H1 (cell line): ENCODE measurements at regions not wholly inside any gene's neighbourhood (a gene's known extent, or its start where the extent isn't known, plus 50 kb on each side); places are given as distances from the start of the nearest gene placed in this dataset.

ENCODE experiments used
- CREB1 ChIP-seq: IDR thresholded peaks from 2 replicates; pipeline ENCODE4 v1.6.1; 2012; ENCODE audit warnings: inconsistent platforms
- HDAC2 ChIP-seq, 2 experiments: fragments of 300-600 bp in 1 of 2; sonication (generic) in 1 of 2; IDR thresholded peaks; 2 replicates each; pipeline ENCODE4 v1.6.1; 2011 to 2012; ENCODE audit warnings: low read depth in 2 of 2, low read length in 2 of 2, mild to moderate bottlenecking in 2 of 2, moderate library complexity in 2 of 2, borderline replicate concordance in 1 of 2, inconsistent platforms in 1 of 2
- KDM1A ChIP-seq: fragments of 200-600, 300-600 bp; sonication (generic); IDR thresholded peaks from 2 replicates; pipeline ENCODE4 v1.7.1; 2016; ENCODE audit warnings: mild to moderate bottlenecking, low read length, borderline replicate concordance
- MAFK ChIP-seq: IDR thresholded peaks from 2 replicates; pipeline ENCODE4 v1.6.1; 2012; ENCODE audit warnings: low read depth, mild to moderate bottlenecking, improper control_type of control experiment, low read length
- PHF8 ChIP-seq: fragments of 200-600 bp; sonication (generic); conservative IDR thresholded peaks from 2 replicates; pipeline ENCODE4 v1.7.1; 2012; ENCODE audit warnings: low read depth, mild to moderate bottlenecking, inconsistent platforms, low read length, moderate library complexity
- RNF2 ChIP-seq: fragments of 200-900, 300-1000 bp; sonication (generic); IDR thresholded peaks from 2 replicates; pipeline ENCODE4 v1.7.1; 2016; ENCODE audit warnings: borderline replicate concordance, low read depth, mild to moderate bottlenecking, antibody characterized with exemption, low read length; ENCODE audit not compliant: poor library complexity, severe bottlenecking; ENCODE audit errors: missing control alignments
- RXRA ChIP-seq: IDR thresholded peaks from 2 replicates; pipeline ENCODE4 v1.6.1; 2011; ENCODE audit warnings: low read depth, mild to moderate bottlenecking, low read length, moderate library complexity; ENCODE audit not compliant: insufficient read depth
- TAF1 ChIP-seq: IDR thresholded peaks from 2 replicates; pipeline ENCODE4 v1.6.1; 2011; ENCODE audit warnings: mild to moderate bottlenecking, low read depth, low read length
- TEAD4 ChIP-seq: IDR thresholded peaks from 2 replicates; pipeline ENCODE4 v1.6.1; 2012; ENCODE audit warnings: low read depth, low read length, inconsistent platforms, mixed read lengths
- TF ChIP-seq, protein P1 (sequence below): fragments of 300-600 bp; sonication (generic); IDR thresholded peaks from 2 replicates; pipeline ENCODE4 v1.7.1; 2012; ENCODE audit warnings: low read length, moderate library complexity, mild to moderate bottlenecking, inconsistent platforms; ENCODE audit not compliant: insufficient replicate concordance
- TF ChIP-seq, protein P2 (sequence below): IDR thresholded peaks from 2 replicates; pipeline ENCODE4 v1.6.1; 2012; ENCODE audit warnings: inconsistent platforms

DNA sequence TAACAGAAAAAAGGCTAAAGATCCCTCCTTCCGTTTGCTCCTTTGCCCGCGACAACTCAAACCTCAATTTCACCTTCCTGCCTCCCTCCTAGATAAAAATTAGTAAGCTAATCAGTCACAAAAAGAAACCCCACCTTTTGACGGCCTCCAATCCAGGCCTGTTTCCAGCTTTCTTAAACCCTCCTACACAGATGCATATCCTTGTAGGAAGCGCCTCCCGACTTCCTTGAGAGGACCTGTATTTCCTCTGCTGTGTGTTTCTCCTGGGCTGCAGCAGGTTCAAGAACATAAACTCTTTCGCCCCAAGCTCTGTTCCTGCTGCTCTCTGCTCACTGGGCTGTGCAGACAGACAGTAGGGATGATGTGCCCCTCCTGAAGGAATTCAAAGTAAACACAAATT, 168.8 kb downstream of the CYYR1 start (continued):
- TF ChIP-seq, protein P1, sequence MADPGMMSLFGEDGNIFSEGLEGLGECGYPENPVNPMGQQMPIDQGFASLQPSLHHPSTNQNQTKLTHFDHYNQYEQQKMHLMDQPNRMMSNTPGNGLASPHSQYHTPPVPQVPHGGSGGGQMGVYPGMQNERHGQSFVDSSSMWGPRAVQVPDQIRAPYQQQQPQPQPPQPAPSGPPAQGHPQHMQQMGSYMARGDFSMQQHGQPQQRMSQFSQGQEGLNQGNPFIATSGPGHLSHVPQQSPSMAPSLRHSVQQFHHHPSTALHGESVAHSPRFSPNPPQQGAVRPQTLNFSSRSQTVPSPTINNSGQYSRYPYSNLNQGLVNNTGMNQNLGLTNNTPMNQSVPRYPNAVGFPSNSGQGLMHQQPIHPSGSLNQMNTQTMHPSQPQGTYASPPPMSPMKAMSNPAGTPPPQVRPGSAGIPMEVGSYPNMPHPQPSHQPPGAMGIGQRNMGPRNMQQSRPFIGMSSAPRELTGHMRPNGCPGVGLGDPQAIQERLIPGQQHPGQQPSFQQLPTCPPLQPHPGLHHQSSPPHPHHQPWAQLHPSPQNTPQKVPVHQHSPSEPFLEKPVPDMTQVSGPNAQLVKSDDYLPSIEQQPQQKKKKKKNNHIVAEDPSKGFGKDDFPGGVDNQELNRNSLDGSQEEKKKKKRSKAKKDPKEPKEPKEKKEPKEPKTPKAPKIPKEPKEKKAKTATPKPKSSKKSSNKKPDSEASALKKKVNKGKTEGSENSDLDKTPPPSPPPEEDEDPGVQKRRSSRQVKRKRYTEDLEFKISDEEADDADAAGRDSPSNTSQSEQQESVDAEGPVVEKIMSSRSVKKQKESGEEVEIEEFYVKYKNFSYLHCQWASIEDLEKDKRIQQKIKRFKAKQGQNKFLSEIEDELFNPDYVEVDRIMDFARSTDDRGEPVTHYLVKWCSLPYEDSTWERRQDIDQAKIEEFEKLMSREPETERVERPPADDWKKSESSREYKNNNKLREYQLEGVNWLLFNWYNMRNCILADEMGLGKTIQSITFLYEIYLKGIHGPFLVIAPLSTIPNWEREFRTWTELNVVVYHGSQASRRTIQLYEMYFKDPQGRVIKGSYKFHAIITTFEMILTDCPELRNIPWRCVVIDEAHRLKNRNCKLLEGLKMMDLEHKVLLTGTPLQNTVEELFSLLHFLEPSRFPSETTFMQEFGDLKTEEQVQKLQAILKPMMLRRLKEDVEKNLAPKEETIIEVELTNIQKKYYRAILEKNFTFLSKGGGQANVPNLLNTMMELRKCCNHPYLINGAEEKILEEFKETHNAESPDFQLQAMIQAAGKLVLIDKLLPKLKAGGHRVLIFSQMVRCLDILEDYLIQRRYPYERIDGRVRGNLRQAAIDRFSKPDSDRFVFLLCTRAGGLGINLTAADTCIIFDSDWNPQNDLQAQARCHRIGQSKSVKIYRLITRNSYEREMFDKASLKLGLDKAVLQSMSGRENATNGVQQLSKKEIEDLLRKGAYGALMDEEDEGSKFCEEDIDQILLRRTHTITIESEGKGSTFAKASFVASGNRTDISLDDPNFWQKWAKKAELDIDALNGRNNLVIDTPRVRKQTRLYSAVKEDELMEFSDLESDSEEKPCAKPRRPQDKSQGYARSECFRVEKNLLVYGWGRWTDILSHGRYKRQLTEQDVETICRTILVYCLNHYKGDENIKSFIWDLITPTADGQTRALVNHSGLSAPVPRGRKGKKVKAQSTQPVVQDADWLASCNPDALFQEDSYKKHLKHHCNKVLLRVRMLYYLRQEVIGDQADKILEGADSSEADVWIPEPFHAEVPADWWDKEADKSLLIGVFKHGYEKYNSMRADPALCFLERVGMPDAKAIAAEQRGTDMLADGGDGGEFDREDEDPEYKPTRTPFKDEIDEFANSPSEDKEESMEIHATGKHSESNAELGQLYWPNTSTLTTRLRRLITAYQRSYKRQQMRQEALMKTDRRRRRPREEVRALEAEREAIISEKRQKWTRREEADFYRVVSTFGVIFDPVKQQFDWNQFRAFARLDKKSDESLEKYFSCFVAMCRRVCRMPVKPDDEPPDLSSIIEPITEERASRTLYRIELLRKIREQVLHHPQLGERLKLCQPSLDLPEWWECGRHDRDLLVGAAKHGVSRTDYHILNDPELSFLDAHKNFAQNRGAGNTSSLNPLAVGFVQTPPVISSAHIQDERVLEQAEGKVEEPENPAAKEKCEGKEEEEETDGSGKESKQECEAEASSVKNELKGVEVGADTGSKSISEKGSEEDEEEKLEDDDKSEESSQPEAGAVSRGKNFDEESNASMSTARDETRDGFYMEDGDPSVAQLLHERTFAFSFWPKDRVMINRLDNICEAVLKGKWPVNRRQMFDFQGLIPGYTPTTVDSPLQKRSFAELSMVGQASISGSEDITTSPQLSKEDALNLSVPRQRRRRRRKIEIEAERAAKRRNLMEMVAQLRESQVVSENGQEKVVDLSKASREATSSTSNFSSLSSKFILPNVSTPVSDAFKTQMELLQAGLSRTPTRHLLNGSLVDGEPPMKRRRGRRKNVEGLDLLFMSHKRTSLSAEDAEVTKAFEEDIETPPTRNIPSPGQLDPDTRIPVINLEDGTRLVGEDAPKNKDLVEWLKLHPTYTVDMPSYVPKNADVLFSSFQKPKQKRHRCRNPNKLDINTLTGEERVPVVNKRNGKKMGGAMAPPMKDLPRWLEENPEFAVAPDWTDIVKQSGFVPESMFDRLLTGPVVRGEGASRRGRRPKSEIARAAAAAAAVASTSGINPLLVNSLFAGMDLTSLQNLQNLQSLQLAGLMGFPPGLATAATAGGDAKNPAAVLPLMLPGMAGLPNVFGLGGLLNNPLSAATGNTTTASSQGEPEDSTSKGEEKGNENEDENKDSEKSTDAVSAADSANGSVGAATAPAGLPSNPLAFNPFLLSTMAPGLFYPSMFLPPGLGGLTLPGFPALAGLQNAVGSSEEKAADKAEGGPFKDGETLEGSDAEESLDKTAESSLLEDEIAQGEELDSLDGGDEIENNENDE: no peak
- TF ChIP-seq TAF1 (no peak), CREB1 (no peak), TEAD4 (no peak), PHF8 (no peak), MAFK (no peak), RNF2 (no peak), KDM1A (no peak), RXRA (no peak), HDAC2 (IDR thresholded peaks at IDR 0.05; ENCODE audit: borderline replicate concordance in 1 of 2, low read depth in 2 of 2, low read length in 2 of 2) (no peak)
- TF ChIP-seq, protein P2, sequence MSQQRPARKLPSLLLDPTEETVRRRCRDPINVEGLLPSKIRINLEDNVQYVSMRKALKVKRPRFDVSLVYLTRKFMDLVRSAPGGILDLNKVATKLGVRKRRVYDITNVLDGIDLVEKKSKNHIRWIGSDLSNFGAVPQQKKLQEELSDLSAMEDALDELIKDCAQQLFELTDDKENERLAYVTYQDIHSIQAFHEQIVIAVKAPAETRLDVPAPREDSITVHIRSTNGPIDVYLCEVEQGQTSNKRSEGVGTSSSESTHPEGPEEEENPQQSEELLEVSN: no peak
